CD4-positive, alpha-beta T cell treated with Interleukin-4 for 4 hours (primary cell): ENCODE measurements at regions not wholly inside any gene's neighbourhood (a gene's known extent, or its start where the extent isn't known, plus 50 kb on each side); places are given as distances from the start of the nearest gene placed in this dataset.
"Not testable (repeated sequence)": the region's sequence is repeated elsewhere in the genome, so short reads cannot be mapped to it uniquely, and the experiment has no call there.

Experiments used
- DNase-seq: peaks from one replicate; pipeline ENCODE4 v3.0.0-alpha.2; 2020

DNA sequence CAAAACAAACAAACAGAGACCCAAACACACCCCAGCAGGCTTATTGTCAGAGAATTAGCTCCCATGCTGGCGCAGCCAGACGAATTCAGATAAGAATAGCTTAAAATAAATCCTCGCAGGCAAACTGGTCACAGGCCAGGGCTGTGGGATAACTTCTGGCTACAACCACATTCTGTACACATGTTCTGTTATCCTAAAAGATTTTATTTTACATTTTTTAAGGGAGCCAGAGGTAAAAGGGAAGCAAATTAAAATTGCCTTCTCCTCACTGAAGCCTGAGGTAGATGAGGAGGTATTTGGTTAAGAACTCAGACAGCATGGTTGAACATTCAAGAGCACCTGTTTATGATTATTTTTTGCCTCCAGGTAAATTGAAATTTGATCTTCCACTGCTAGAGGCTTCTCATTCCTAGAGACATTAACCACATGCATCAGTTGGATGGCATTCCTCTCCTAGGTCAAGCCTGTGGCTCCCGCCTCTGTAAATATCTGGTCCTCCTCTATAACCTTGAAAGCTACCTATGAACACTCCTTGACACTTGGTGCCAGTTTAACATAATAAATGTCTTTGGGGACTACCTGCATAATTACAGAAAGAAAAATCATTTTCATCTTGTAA, 190.3 kb downstream of the SATB1 start:
- DNase-seq, result no peak

DNA sequence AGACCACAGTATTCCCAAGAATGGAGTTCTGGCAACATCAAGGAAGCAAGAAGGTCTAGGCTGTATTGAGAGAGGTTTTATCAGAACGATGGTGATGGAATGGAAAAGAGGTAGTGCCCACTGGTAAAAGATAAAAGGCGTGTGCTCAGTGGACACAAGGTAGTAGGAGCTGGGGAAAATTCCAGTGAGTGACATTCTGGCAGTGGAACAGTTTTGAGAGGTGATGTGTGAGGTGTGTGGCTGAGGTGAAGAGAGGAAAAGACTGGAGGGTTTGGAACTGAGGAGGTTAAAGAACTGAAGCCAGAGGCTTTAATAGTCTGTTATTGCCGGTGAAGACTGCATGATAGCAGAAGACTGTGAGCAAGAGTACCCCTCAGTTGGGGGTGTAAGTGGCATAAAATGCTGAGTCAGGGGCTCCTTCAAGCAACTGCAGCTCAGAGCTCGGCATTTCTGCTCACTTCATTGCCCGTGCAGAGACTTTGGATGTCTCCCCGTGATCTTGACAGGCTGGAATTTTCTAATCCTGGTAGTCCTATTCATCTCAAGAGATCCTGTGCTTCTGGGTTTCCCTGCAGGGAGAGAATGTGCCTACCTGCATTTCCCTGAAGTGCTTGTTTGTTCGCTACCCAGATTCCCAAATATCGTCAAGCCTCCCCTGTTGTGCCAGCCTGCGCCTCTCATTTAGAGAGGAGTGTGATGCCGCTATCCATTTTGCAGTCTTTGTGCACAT, 191.0 kb downstream of the SATB1 start:
- DNase-seq, result no peak

GRCh38 chr3:18232317-18232716, 192.8 kb downstream of the SATB1 start:
- DNase-seq, result no peak

DNA sequence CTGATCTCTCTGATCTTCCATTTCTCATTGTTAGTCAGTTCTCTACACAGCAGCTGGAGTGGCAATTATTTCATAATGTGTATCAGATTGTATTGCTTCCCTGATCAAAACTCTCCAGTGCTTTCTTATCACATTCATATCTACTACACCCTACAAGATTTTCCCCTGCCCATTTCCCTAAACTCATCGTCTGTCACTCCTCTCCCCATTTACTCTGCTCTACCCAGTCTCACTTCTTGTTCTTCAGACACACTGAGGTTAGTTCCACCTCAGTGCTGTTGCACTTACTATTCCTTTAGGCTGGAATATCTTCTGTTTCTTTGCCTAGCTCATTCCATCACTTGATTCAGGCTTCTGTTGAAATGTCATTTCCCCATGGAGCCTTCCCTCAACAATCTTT, 197.1 kb downstream of the SATB1 start:
- no peak for DNase-seq

DNA sequence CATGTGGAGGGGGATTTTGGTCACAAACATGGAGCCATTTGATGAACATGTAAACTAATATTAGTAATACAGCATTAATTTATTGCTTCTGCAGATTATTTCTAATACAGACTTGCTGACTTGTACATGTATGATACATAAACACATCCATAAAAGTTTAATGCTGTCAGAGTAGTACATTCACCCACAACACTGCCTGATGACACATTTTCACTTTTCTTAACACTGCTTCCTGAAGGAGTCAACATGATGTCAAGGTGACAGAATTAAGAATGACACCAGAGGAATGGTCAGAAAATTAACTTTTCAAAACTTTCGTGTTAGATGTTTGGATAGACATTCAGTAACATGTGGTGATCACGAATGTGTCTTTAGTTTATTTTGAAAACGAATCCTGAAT, 199.4 kb downstream of the SATB1 start:
- no peak for DNase-seq

GRCh38 chr3:18224426-18224825, 200.7 kb downstream of the SATB1 start:
- no peak for DNase-seq

- no peak for DNase-seq
Observed at GRCh38 chr3:18223974-18224373, 201.2 kb downstream of the SATB1 start.

DNA sequence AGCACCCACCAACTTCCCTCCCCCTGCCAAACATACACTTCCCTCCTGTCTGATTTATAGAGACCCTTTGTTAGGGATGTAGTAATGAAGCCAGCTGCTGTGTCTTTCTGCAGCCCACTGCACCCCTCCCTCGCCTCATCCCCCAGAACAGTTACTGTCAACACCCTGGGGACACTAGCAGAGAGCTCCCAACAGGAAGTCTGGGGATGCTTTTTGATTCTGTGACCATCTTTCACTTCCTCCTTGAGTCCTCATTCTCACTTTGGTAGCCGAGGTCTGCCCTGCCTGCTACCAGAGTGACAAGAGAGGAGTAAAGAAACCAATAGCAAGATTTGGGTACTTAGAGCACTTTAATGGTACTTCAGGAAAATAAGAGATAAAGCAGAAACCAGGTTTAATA, 201.6 kb downstream of the SATB1 start:
- no peak for DNase-seq

- DNase-seq, result no peak
Observed at GRCh38 chr3:18222686-18223085, 202.5 kb downstream of the SATB1 start.

- no peak for DNase-seq
Observed at GRCh38 chr3:18217507-18218174, 207.5 kb downstream of the SATB1 start.

DNA sequence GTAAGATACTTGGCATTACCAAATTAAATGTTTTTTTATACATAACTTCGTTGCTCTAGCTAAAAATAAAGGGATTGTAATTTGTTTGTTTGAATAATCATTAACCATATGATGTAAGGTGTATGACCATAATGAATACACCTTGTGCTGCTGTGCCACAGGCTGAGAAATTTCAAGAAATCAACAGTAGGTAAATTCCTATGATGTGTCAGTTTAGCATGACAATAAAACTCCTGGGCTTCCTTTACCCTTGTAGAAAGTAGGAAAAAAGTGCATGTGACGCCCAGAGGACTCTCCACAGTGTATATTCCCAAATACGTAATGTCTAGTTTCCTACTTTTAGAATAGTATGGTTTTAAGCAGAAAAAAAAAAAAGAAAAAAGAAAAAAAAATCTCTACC, 208.1 kb downstream of the SATB1 start:
- no peak for DNase-seq

DNA sequence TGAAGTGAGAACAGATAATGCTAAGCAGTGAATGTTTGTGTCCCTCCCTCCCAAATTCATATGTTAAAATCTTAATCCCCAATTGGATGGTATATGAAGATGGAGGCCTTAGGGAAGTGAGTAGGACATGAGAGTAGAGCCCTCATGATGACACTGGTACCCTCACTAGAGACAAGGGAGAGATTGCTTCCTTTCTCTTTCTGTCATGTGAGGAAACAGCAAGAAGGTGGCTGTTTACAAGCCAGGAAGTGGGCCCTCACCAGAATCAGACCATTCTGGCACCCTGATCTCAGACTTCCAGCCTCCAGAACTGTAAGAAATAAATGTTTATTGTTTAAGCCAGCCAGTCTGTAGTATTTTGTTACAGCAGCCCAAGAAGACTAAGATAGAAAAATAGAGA, 209.5 kb downstream of the SATB1 start:
- DNase-seq, result no peak

GRCh38 chr3:18211116-18211515, 214.0 kb downstream of the SATB1 start:
- DNase-seq, result no peak

DNA sequence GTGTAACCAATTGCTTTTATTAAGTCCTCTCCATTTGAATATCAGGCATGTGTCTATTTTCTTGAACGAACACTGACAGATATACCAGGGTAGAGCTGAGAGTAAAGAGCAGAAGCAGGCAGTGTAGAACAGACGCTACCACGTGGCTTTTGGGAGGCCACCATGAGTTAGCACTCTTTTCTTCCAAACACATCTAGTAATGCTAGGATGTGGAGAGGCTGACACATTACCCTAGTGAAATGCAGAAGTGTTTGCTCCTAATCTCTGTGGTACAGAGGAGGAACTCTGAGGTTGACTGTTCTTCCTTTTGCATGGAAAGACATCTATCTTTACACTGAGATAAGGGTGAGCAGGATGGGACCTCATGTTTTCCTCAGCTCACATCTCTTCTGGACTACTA, 216.3 kb downstream of the SATB1 start:
- DNase-seq, result no peak

DNA sequence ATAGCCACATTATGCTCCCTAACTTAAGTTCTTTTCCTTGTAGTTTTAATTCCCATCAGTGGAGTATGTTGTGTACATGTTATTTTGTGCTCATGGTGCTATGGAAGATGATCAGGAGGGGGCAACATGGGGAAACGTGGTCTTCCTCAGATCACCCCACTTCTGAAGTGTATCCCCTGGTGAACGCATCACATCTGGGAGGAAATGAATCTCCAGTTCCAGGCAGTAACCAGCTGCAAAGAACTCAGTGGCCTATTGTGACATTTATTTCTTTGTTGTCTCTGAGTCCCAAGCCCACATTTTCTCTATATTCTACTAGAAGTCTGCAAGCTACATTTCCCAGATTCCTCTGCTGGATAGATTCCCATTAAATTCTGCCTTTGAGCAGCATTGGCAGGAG, 217.0 kb downstream of the SATB1 start:
- no peak for DNase-seq

DNA sequence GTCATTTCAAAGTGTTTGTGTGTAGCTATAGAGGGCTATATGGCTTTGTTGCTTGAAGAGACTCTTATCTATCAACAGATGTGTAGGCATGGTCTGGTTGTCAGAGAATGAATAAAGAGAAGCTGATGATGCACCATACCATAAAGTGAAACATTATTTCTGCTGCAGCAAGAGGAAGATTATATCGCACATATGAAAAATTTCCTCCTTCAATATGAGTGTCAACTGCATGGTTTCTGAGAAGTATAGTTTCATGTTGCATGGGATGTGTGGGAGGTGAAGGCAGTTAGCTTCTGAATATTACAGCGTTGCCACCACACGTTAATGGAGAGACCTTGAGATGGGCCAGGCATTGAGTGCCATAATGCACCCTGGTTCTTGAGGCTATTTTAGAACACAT, 217.9 kb downstream of the SATB1 start:
- DNase-seq, result no peak

GRCh38 chr3:18205701-18206100, 219.4 kb downstream of the SATB1 start:
- DNase-seq, result not testable (repeated sequence)

- DNase-seq, result no peak
Observed at GRCh38 chr3:18201315-18201714, 223.8 kb downstream of the SATB1 start.

- no peak for DNase-seq
Observed at GRCh38 chr3:18199757-18200156, 225.4 kb downstream of the SATB1 start.

DNA sequence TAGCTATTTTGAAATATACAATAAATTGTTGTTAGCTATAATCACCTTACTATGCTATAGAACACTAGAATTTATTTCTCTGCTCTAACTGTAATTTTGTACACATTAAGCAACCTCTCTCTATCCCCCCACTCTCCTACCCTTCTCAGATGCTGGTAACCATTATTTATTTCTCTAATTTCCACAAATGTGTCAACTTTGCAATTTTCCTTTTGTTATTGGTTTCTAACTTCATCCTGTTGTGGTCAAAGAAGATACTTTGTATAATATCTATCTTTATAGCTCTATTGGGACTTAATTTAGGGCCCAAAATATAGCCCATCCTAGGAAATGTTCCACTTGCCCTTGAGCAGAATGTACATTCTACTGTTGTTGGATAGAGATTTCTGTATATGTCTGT, 229.3 kb downstream of the SATB1 start:
- no peak for DNase-seq

DNA sequence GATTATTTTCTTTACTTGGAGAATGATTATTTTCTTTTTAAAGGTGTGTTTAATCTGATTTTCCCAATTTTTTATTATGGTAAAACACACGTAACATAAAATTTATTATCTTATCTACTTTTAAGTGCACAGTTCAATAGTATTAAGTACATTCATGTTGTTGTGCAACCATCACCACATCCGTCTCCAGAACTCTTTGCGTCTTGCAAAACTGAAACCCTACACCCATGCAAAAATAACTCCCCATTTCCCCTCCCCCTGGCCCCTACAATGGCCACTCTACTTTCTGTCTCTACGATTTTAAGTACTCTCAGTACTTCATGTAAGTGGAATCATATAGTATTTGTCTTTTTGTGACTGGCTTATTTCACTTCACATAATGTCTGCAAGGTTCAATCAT, 230.7 kb downstream of the SATB1 start:
- no peak for DNase-seq

GRCh38 chr3:18190646-18191045, 234.5 kb downstream of the SATB1 start:
- no peak for DNase-seq

- no peak for DNase-seq
Observed at GRCh38 chr3:18189282-18190050, 235.7 kb downstream of the SATB1 start.

DNA sequence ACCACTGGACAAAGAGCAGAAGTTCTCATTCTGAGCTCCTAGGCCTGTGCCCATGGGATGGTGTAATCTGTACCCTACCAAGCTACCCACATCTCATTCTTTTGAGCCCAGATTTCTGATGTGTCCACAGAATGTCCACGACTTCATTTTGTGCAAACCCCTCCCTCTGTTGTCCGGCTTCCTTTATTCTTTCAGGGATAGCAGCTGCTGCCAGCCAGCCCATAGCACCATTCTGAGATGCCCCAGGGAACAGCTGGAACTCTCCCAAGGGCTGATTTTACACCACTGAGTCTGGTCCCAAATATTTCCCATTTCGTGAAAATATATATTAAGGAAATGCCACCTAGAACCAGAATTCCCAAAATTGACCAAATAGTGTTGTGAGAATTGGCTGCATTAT, 236.6 kb downstream of the SATB1 start:
- no peak for DNase-seq
